ENCODE measurements at regions not wholly inside any gene's neighbourhood (a gene's known extent, or its start where the extent isn't known, plus 50 kb on each side); places are given as distances from the start of the nearest gene placed in this dataset.

- DNase-seq (ENCODE audit: low spot score) = no peak
- H3K9me3 ChIP-seq (ENCODE audit: control insufficient read depth in 4 of 4, low read length in 3 of 4) = no peaks in the 10 kb centered on the region
- H3K4me3 ChIP-seq (ENCODE audit: low read depth in 1 of 3, low read length in 3 of 3) = no peak overlapping the region
- H3K27ac ChIP-seq (ENCODE audit: low read depth in 1 of 2, low read length in 2 of 2) = no peak overlapping the region
- H3K36me3 ChIP-seq (ENCODE audit: control insufficient read depth in 4 of 4, insufficient read depth in 3 of 4, low read depth in 1 of 4, low read length in 3 of 4) = no peaks in the 10 kb centered on the region
- no peaks in the 10 kb centered on the region for H3K4me1 ChIP-seq (ENCODE audit: control insufficient read depth in 4 of 4, insufficient read depth in 4 of 4, low read length in 3 of 4)
- H3K27me3 ChIP-seq (ENCODE audit: control insufficient read depth in 4 of 4, insufficient read depth in 4 of 4, low read length in 3 of 4) = no peaks in the 10 kb centered on the region
- no peak overlapping the region for H3K9ac ChIP-seq (ENCODE audit: low read depth in 1 of 2, low read length in 2 of 2)
- TF ChIP-seq RXRA (IDR thresholded peaks at IDR 0.05) (no peak), TAF1 (conservative IDR thresholded peaks at IDR 0.05) (no peak), FOXA2 (IDR thresholded peaks at IDR 0.05) (no peak), HNF4A (conservative IDR thresholded peaks at IDR 0.05) (no peak), SP1 (IDR thresholded peaks at IDR 0.05) (no peak), YY1 (IDR thresholded peaks at IDR 0.05) (no peak), GABPA (IDR thresholded peaks at IDR 0.05 in 1 of 2, conservative IDR thresholded peaks at IDR 0.05 in 1 of 2) (no peak), NR2F2 (IDR thresholded peaks at IDR 0.05) (no peak), JUND (IDR thresholded peaks at IDR 0.05) (no peak), FOXA1 (IDR thresholded peaks at IDR 0.05) (no peak), HNF4G (IDR thresholded peaks at IDR 0.05) (no peak)
- TF ChIP-seq, protein P1, sequence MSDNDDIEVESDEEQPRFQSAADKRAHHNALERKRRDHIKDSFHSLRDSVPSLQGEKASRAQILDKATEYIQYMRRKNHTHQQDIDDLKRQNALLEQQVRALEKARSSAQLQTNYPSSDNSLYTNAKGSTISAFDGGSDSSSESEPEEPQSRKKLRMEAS (IDR thresholded peaks at IDR 0.05) = no peak
- TF ChIP-seq, protein P2, sequence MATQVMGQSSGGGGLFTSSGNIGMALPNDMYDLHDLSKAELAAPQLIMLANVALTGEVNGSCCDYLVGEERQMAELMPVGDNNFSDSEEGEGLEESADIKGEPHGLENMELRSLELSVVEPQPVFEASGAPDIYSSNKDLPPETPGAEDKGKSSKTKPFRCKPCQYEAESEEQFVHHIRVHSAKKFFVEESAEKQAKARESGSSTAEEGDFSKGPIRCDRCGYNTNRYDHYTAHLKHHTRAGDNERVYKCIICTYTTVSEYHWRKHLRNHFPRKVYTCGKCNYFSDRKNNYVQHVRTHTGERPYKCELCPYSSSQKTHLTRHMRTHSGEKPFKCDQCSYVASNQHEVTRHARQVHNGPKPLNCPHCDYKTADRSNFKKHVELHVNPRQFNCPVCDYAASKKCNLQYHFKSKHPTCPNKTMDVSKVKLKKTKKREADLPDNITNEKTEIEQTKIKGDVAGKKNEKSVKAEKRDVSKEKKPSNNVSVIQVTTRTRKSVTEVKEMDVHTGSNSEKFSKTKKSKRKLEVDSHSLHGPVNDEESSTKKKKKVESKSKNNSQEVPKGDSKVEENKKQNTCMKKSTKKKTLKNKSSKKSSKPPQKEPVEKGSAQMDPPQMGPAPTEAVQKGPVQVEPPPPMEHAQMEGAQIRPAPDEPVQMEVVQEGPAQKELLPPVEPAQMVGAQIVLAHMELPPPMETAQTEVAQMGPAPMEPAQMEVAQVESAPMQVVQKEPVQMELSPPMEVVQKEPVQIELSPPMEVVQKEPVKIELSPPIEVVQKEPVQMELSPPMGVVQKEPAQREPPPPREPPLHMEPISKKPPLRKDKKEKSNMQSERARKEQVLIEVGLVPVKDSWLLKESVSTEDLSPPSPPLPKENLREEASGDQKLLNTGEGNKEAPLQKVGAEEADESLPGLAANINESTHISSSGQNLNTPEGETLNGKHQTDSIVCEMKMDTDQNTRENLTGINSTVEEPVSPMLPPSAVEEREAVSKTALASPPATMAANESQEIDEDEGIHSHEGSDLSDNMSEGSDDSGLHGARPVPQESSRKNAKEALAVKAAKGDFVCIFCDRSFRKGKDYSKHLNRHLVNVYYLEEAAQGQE (IDR thresholded peaks at IDR 0.05) = no peak
These were observed 173.6 kb downstream of the NDFIP2 start for GRCh38 chr13:79654520-79654919.

- WGBS = 86% methylated on average over 4 of the region's 4 CpGs
- TF ChIP-seq RAD21 (IDR thresholded peaks at IDR 0.05) (no peak), NR2F2 (IDR thresholded peaks at IDR 0.05) (no peak), ZBTB33 (IDR thresholded peaks at IDR 0.05) (no peak), FOXA2 (IDR thresholded peaks at IDR 0.05) (no peak), CTCF (IDR thresholded peaks at IDR 0.05; ENCODE audit: low read depth, low read length, missing input control) (no peak), RXRA (IDR thresholded peaks at IDR 0.05) (no peak)
These were observed 169.7 kb downstream of the NDFIP2 start for GRCh38 chr13:79650688-79651087.

More at GRCh38 chr13:79650688-79651087, 169.7 kb downstream of the NDFIP2 start:
- H3K4me1 ChIP-seq (ENCODE audit: control insufficient read depth in 4 of 4, insufficient read depth in 4 of 4, low read length in 3 of 4) = no peaks in the 10 kb centered on the region
- no peaks in the 10 kb centered on the region for H3K36me3 ChIP-seq (ENCODE audit: control insufficient read depth in 4 of 4, insufficient read depth in 3 of 4, low read depth in 1 of 4, low read length in 3 of 4)
- H3K4me3 ChIP-seq (ENCODE audit: low read depth in 1 of 3, low read length in 3 of 3) = no peak overlapping the region
- DNase-seq (ENCODE audit: low spot score) = no peak
- H3K9me3 ChIP-seq (ENCODE audit: control insufficient read depth in 4 of 4, low read length in 3 of 4) = no peaks in the 10 kb centered on the region
- H3K27me3 ChIP-seq (ENCODE audit: control insufficient read depth in 4 of 4, insufficient read depth in 4 of 4, low read length in 3 of 4) = no peaks in the 10 kb centered on the region
- H3K27ac ChIP-seq (ENCODE audit: low read depth in 1 of 2, low read length in 2 of 2) = no peak overlapping the region
- no peak overlapping the region for H3K9ac ChIP-seq (ENCODE audit: low read depth in 1 of 2, low read length in 2 of 2)

All from liver (tissue), 8 donors.